HEK293T (cell line): ENCODE measurements at regions not wholly inside any gene's neighbourhood (a gene's known extent, or its start where the extent isn't known, plus 50 kb on each side); places are given as distances from the start of the nearest gene placed in this dataset.

Source experiments
- CTCF ChIA-PET: fragments of 350-600 bp; formaldehyde crosslinking; extraction: SDS; loops from one replicate; lab custom pipeline; 2021; ENCODE audit warnings: antibody characterized with exemption, inconsistent platforms; lab: Yijun Ruan, JAX
- POLR2A ChIA-PET: fragments of 350-600 bp; formaldehyde crosslinking; extraction: SDS; loops from one replicate; lab custom pipeline; 2020; ENCODE audit warnings: antibody characterized with exemption, inconsistent platforms; lab: Yijun Ruan, JAX
- DNase-seq: peaks from one replicate; pipeline ENCODE4 v3.0.0; 2012; ENCODE audit warnings: mixed read lengths; ENCODE audit errors: extremely low spot score
- ARNT ChIP-seq: fragments of 450-650 bp; IDR thresholded peaks from 2 replicates; pipeline ENCODE4 v1.6.1; 2017; ENCODE audit warnings: mild to moderate bottlenecking
- BHLHE40 ChIP-seq: fragments of 450-650 bp; IDR thresholded peaks from 2 replicates; pipeline ENCODE4 v1.6.1; 2016; ENCODE audit warnings: mild to moderate bottlenecking, moderate library complexity, borderline replicate concordance
- CTBP1 ChIP-seq: fragments of 450-650 bp; IDR thresholded peaks from 2 replicates; pipeline ENCODE4 v1.6.1; 2016; ENCODE audit warnings: borderline replicate concordance
- ELF4 ChIP-seq: fragments of 450-650 bp; IDR thresholded peaks from 2 replicates; pipeline ENCODE4 v1.6.1; 2017; ENCODE audit warnings: antibody characterized with exemption
- FOXA1 ChIP-seq: fragments of 450-650 bp; IDR thresholded peaks from 2 replicates; pipeline ENCODE4 v1.6.1; 2016; ENCODE audit warnings: mild to moderate bottlenecking
- FOXK2 ChIP-seq: fragments of 450-650 bp; IDR thresholded peaks from 2 replicates; pipeline ENCODE4 v1.6.1; 2016; ENCODE audit warnings: mild to moderate bottlenecking
- FOXM1 ChIP-seq: fragments of 450-650 bp; IDR thresholded peaks from 2 replicates; pipeline ENCODE4 v1.6.1; 2017; ENCODE audit warnings: mild to moderate bottlenecking, borderline replicate concordance
- HDGF ChIP-seq: fragments of 450-650 bp; IDR thresholded peaks from 2 replicates; pipeline ENCODE4 v1.6.1; 2017; ENCODE audit warnings: antibody characterized with exemption, borderline replicate concordance
- L3MBTL2 ChIP-seq: fragments of 450-650 bp; conservative IDR thresholded peaks from 2 replicates; pipeline ENCODE4 v1.6.1; 2016; ENCODE audit warnings: mild to moderate bottlenecking
- LEF1 ChIP-seq: fragments of 450-650 bp; IDR thresholded peaks from 2 replicates; pipeline ENCODE4 v1.6.1; 2017; ENCODE audit warnings: mild to moderate bottlenecking, borderline replicate concordance
- NFRKB ChIP-seq: fragments of 450-650 bp; IDR thresholded peaks from 2 replicates; pipeline ENCODE4 v1.6.1; 2016; ENCODE audit warnings: mild to moderate bottlenecking, moderate library complexity
- PKNOX1 ChIP-seq: fragments of 450-650 bp; IDR thresholded peaks from 2 replicates; pipeline ENCODE4 v1.6.1; 2016
- SP1 ChIP-seq: fragments of 450-650 bp; IDR thresholded peaks from 2 replicates; pipeline ENCODE4 v1.6.1; 2017
- SUZ12 ChIP-seq: fragments of 450-650 bp; IDR thresholded peaks from 2 replicates; pipeline ENCODE4 v1.6.1; 2016; ENCODE audit warnings: mild to moderate bottlenecking
- TARDBP ChIP-seq: fragments of 450-650 bp; IDR thresholded peaks from 2 replicates; pipeline ENCODE4 v1.6.1; 2016
- ZNF384 ChIP-seq: fragments of 450-650 bp; IDR thresholded peaks from 2 replicates; pipeline ENCODE4 v1.6.1; 2016

DNA sequence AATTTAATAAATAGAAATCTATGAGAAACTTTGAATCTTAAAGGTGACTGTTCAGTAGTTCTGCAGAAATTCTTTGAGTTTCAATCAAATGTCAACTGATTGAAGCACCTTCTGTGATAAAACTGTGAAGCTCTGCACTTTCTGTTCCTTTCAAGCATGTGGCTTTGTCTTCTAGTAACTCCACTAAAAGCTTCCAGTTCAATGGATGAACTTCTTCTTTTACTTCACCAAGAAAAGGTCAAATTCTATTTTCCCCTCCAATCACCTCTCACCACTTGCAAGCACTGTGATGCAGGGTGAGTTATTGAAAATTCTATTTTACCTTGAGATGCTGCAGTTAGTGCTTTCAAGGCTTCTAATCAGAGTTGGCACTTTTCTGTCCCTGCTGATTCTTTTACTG, 515.3 kb upstream of the B3GALT2 start:
- no peak for TF ChIP-seq ZNF384
- TF ChIP-seq NFRKB, result no peak
- TF ChIP-seq LEF1, result no peak
- TF ChIP-seq CTBP1, result no peak
- TF ChIP-seq PKNOX1, result no peak
- no peak for DNase-seq
- ChIA-PET POLR2A (no interaction called here), CTCF (no interaction called here)

DNA sequence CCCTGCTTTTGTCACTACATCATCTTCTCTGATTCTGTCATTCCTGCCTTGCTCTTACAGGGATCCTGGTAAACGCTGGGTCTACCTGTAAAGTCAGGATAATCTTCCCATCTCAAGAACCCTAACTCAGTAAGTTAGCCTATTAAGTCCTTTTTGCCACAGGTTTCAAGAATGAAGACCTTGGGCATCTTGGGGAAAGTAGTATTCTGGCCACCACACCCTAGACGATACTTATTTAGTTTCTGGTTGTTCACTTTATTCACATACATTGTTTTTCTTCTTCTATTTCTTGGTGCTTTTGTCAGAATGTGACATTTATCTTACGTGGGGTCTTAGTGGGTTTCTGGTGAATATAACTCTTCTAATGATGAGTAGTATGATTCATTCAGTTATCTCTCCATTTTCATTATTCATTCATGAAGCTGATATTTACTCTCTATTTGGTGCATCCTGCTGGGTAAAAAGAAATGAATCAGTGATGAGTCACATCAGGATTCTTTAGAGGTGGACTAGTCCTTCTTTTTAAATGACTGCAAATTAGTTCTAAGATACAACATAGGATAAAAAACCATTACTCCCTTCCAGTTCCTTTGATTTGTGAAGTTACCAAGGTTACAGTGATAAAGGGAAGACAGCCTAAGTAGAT, 514.4 kb upstream of the B3GALT2 start:
- POLR2A ChIA-PET, result no interaction called here
- TF ChIP-seq FOXK2, result no peak
- no peak for TF ChIP-seq FOXM1
- TF ChIP-seq CTBP1, result no peak
- no peak for TF ChIP-seq ZNF384
- no peak for TF ChIP-seq SP1
- TF ChIP-seq BHLHE40, result no peak
- TF ChIP-seq HDGF, result no peak
- TF ChIP-seq L3MBTL2, result no peak
- no peak for TF ChIP-seq FOXA1
- TF ChIP-seq ELF4, result no peak
- TF ChIP-seq ARNT, result no peak
- TF ChIP-seq SUZ12, result no peak
- TF ChIP-seq NFRKB, result no peak
- no peak for TF ChIP-seq LEF1
- DNase-seq, result no peak
- CTCF ChIA-PET, result no interaction called here

GRCh38 chr1:193699261-193699660, 512.8 kb upstream of the B3GALT2 start:
- no peak for TF ChIP-seq SUZ12
- no peak for TF ChIP-seq HDGF
- TF ChIP-seq LEF1, result no peak
- TF ChIP-seq ZNF384, result no peak
- TF ChIP-seq PKNOX1, result no peak
- TF ChIP-seq SP1, result no peak
- no peak for TF ChIP-seq TARDBP
- no peak for TF ChIP-seq FOXM1
- TF ChIP-seq BHLHE40, result no peak
- TF ChIP-seq FOXK2, result no peak
- TF ChIP-seq L3MBTL2, result no peak
- TF ChIP-seq NFRKB, result no peak
- TF ChIP-seq ELF4, result no peak
- no peak for TF ChIP-seq FOXA1
- TF ChIP-seq CTBP1, result no peak
- TF ChIP-seq ARNT, result no peak
- ChIA-PET POLR2A (no interaction called here), CTCF (no interaction called here)
- DNase-seq, result no peak

DNA sequence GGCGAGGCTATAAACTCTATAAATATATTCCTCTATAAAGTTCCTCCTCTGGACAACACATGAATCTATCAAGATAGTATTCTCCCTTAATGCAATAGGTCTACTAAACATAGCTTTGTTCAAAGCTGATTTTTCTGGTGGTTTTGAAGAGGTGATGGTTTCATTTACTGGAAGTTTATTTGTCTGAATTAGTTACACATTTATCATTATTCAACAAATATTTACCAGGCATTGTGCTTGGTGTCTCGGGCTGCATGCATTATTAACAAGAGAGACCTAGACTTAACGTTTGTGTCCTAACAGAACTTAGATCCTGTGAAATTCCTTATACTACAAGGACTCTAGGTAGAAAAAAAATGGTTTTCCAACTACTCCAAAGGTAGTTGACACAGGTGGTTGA, 511.4 kb upstream of the B3GALT2 start:
- POLR2A ChIA-PET, result no interaction called here
- CTCF ChIA-PET, result no interaction called here
- no peak for TF ChIP-seq LEF1
- TF ChIP-seq CTBP1, result no peak
- no peak for TF ChIP-seq FOXM1
- no peak for TF ChIP-seq SP1
- TF ChIP-seq BHLHE40, result no peak
- no peak for TF ChIP-seq HDGF
- DNase-seq, result no peak

DNA sequence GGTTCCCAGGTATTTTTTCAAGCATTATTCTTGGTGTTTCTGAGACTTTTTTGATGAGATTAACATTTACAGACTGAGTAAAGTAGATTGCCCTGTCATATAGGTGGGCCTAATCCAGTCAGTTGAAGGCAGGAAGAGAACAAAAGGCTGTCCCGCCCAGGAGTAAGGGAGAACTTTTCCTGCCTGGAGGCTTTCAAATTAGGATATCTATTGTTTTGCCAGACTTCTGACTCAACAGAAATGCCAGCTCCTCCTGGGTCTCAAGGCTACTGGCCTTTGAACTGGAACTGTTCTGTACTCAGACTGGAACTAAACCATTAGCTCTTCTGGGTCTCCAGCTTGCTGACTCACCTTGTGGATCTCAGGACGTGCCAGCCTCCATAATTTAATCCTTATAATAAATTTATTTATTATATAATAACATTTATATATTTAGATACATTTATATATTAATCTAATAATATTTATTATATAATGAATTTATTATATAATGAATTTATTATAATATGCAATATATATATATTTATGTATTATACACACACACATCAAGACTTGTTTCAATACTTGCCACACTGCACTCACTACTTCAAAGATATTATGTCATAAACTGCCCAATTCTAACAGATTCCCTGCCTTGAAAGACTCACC, 510.8 kb upstream of the B3GALT2 start:
- ChIA-PET CTCF (no interaction called here), POLR2A (no interaction called here)
- TF ChIP-seq L3MBTL2 (no peak), FOXK2 (no peak), ELF4 (no peak), BHLHE40 (no peak), CTBP1 (no peak), ZNF384 (no peak), FOXA1 (no peak), ARNT (no peak), NFRKB (no peak), FOXM1 (no peak), SP1 (no peak), HDGF (no peak)
- no peak for DNase-seq

- TF ChIP-seq L3MBTL2 (no peak), SP1 (no peak), HDGF (no peak), FOXA1 (no peak), NFRKB (no peak), TARDBP (no peak), ARNT (no peak), PKNOX1 (no peak), FOXK2 (no peak), CTBP1 (no peak), FOXM1 (no peak), LEF1 (no peak), ZNF384 (no peak), BHLHE40 (no peak), SUZ12 (no peak)
- DNase-seq, result no peak
- POLR2A ChIA-PET, result no interaction called here
- CTCF ChIA-PET, result no interaction called here
Observed at GRCh38 chr1:193694741-193695140, 508.3 kb upstream of the B3GALT2 start.
